GM10266 (cell line): ENCODE measurements at regions not wholly inside any gene's neighbourhood (a gene's known extent, or its start where the extent isn't known, plus 50 kb on each side); places are given as distances from the start of the nearest gene placed in this dataset.

Source experiments
- DNase-seq: peaks from one replicate; pipeline ENCODE4 v3.0.0; 2012; ENCODE audit errors: extremely low spot score
- CTCF ChIP-seq: IDR thresholded peaks from 2 replicates; pipeline ENCODE4 v1.5.1; 2012; ENCODE audit warnings: mild to moderate bottlenecking, low read depth; ENCODE audit not compliant: control insufficient read depth, insufficient read depth; ENCODE audit errors: missing control alignments

- no peak for DNase-seq
- no peak for TF ChIP-seq CTCF
Measured at GRCh38 chr2:239582476-239582875, 181.7 kb upstream of the HDAC4 start.

- DNase-seq, result no peak
- TF ChIP-seq CTCF, result no peak
Measured at GRCh38 chr2:239581352-239581901, 180.6 kb upstream of the HDAC4 start.

- no peak for TF ChIP-seq CTCF
- DNase-seq, result no peak
Measured at GRCh38 chr2:239580199-239580527, 179.3 kb upstream of the HDAC4 start.

- no peak for DNase-seq
- TF ChIP-seq CTCF, result no peak
Measured at GRCh38 chr2:239579524-239580198, 178.8 kb upstream of the HDAC4 start.

- no peak for DNase-seq
- no peak for TF ChIP-seq CTCF
Measured at GRCh38 chr2:239579081-239579480, 178.3 kb upstream of the HDAC4 start.

- no peak for TF ChIP-seq CTCF
- no peak for DNase-seq
Measured at GRCh38 chr2:239578381-239578780, 177.6 kb upstream of the HDAC4 start.

GRCh38 chr2:239577935-239578334 lies 177.1 kb upstream of the HDAC4 start:
- no peak for DNase-seq
- no peak for TF ChIP-seq CTCF
